Erythroblast (primary cell): ENCODE measurements at regions not wholly inside any gene's neighbourhood (a gene's known extent, or its start where the extent isn't known, plus 50 kb on each side); places are given as distances from the start of the nearest gene placed in this dataset.

Experiments used
- GATA1 ChIP-seq: IDR thresholded peaks from 2 replicates; pipeline ENCODE4 v1.6.1; 2011; ENCODE audit warnings: low read depth, mild to moderate bottlenecking, control low read depth, low read length, moderate library complexity
- POLR2A ChIP-seq: IDR thresholded peaks from 2 replicates; pipeline ENCODE4 v1.6.1; 2011; ENCODE audit warnings: mild to moderate bottlenecking, low read length

GRCh38 chr6:131486608-131487007, 86.4 kb upstream of the ARG1 start:
- TF ChIP-seq POLR2A (no peak), GATA1 (no peak)
